HepG2 (cell line): ENCODE measurements at regions not wholly inside any gene's neighbourhood (a gene's known extent, or its start where the extent isn't known, plus 50 kb on each side); places are given as distances from the start of the nearest gene placed in this dataset.
A peak's percentile ranks its signal among the peaks of the same experiment; 100 is the strongest.

ENCODE experiments used
- ATAC-seq: fragments of 200-7000 bp; cut with Tn5 transposase; 3 replicates; pipeline ENCODE4 v1.9.1; 2020; ENCODE audit warnings: mild to moderate bottlenecking, moderate library complexity
- BruUV-seq: library from RNA; stranded (reverse); fragments of 400-500 nt; replicated peaks from 2 replicates; lab custom pipeline; 2021; lab: Mats Ljungman, UMichigan
- CTCF ChIA-PET: fragments of 300-600 bp; formaldehyde crosslinking; extraction: SDS; loops from one replicate; lab custom pipeline; 2021; ENCODE audit warnings: low total read pairs, inconsistent platforms, low intra/inter-chr PET ratio; lab: Yijun Ruan, JAX
- POLR2A ChIA-PET: fragments of 350-600 bp; sonication (Branson Sonifier 250); formaldehyde crosslinking; loops from one replicate; lab custom pipeline; 2020; ENCODE audit warnings: antibody characterized with exemption, inconsistent platforms; lab: Yijun Ruan, JAX
- DNase-seq: peaks from one replicate; pipeline ENCODE4 v3.0.0-alpha.2; 2015; ENCODE audit warnings: low spot score
- FAIRE-seq: peaks from 3 replicates; lab custom pipeline; 2011; peaks lifted over from hg19 to GRCh38; lab: Jason Lieb, UNC
- H2AFZ ChIP-seq: one replicate; pipeline ENCODE4 v1.6.1; 2011; ENCODE audit warnings: low read length, inconsistent platforms
- H3K27ac ChIP-seq: fragments of 300-600 bp; 3 replicates; pipeline ENCODE4 v1.8.0; 2011; ENCODE audit warnings: mixed run types, mild to moderate bottlenecking, mixed read lengths, low read length, inconsistent platforms; ENCODE audit not compliant: insufficient read depth; ENCODE audit errors: extremely low read length
- H3K27me3 ChIP-seq, 2 experiments: fragments of 200-600 bp in 1 of 2; 2 replicates in 1 of 2; 3 replicates in 1 of 2; pipeline versions ENCODE4 v1.6.0 to v1.8.0; 2011; ENCODE audit warnings: low read length in 2 of 2, mild to moderate bottlenecking in 2 of 2, moderate library complexity in 2 of 2, inconsistent platforms in 1 of 2; ENCODE audit not compliant: insufficient read depth in 2 of 2, control insufficient read depth in 1 of 2
- H3K36me3 ChIP-seq, 2 experiments: fragments of 200-600 bp in 1 of 2; replicated peaks in 1 of 2; 2 replicates in 1 of 2; 3 replicates in 1 of 2; pipeline versions ENCODE4 v1.5.1 to v1.8.0; 2011; ENCODE audit warnings: low read length in 2 of 2, inconsistent platforms in 1 of 2; ENCODE audit not compliant: insufficient read depth in 2 of 2, control insufficient read depth in 1 of 2
- H3K4me1 ChIP-seq: 2 replicates; pipeline ENCODE4 v1.5.1; 2012; ENCODE audit warnings: low read length, inconsistent platforms; ENCODE audit not compliant: insufficient read depth
- H3K4me2 ChIP-seq: 2 replicates; pipeline ENCODE4 v1.6.0; 2011; ENCODE audit warnings: low read depth, low read length, inconsistent platforms
- H3K4me3 ChIP-seq, 3 experiments: fragments of 200-600 bp in 1 of 3; sonication (generic), shearing (Covaris generic) in 1 of 3; replicated peaks in 1 of 3; 2 replicates each; pipeline ENCODE4 v1.5.1; 2011 to 2016; ENCODE audit warnings: low read length in 3 of 3, inconsistent platforms in 2 of 3, low read depth in 2 of 3, mild to moderate bottlenecking in 2 of 3, control low read depth in 1 of 3, mixed read lengths in 1 of 3; ENCODE audit not compliant: insufficient read depth in 1 of 3
- H3K79me2 ChIP-seq: one replicate; pipeline ENCODE4 v1.6.1; 2011; ENCODE audit warnings: low read length, inconsistent platforms; ENCODE audit not compliant: insufficient read depth
- H3K9ac ChIP-seq: 2 replicates; pipeline ENCODE4 v1.6.0; 2011; ENCODE audit warnings: mild to moderate bottlenecking, low read depth, low read length, inconsistent platforms; ENCODE audit not compliant: insufficient read depth
- H3K9me3 ChIP-seq: 2 replicates; pipeline ENCODE4 v1.5.1; 2012; ENCODE audit warnings: mild to moderate bottlenecking, low read length
- H4K20me1 ChIP-seq: 2 replicates; pipeline ENCODE4 v1.6.0; 2011; ENCODE audit warnings: inconsistent platforms, mild to moderate bottlenecking, low read length, moderate library complexity; ENCODE audit not compliant: insufficient read depth
- GABPB1 ChIP-seq: IDR thresholded peaks from 2 replicates; pipeline ENCODE4 v1.6.1; 2016; ENCODE audit warnings: mild to moderate bottlenecking, missing genetic modification reagents, moderate library complexity, missing compliant biosample characterization
- KLF12 ChIP-seq: sonication (generic); formaldehyde crosslinking; IDR thresholded peaks from 2 replicates; pipeline ENCODE4 v1.4.0; 2020; ENCODE audit warnings: missing genetic modification reagents, borderline replicate concordance
- RORA ChIP-seq: sonication (generic); formaldehyde crosslinking; IDR thresholded peaks from 2 replicates; pipeline ENCODE4 v1.5.0; 2020; ENCODE audit warnings: mild to moderate bottlenecking, missing genetic modification reagents, moderate library complexity
- TMF1 ChIP-seq: sonication (generic); formaldehyde crosslinking; IDR thresholded peaks from 2 replicates; pipeline ENCODE4 v1.8.1; 2022; ENCODE audit warnings: low read depth, missing genetic modification reagents
- ZMYM2 ChIP-seq: sonication (generic); formaldehyde crosslinking; IDR thresholded peaks from 2 replicates; pipeline ENCODE4 v1.8.0; 2022; ENCODE audit warnings: mild to moderate bottlenecking, missing genetic modification reagents
- ZZZ3 ChIP-seq: sonication (generic); formaldehyde crosslinking; IDR thresholded peaks from 2 replicates; pipeline ENCODE4 v1.4.0; 2020; ENCODE audit warnings: missing genetic modification reagents, mild to moderate bottlenecking, borderline replicate concordance
- WGBS: methylation state at CpG from one replicate; pipeline ENCODE4 v1.1.6; 2017; ENCODE audit warnings: low lambda C conversion rate; 5-methylcytosine and 5-hydroxymethylcytosine counted together
- in situ Hi-C: cut with HindIII; loops from 2 replicates; pipeline ENCODE4 v1.10.0; 2017; ENCODE audit warnings: low pct_unique_long_range_greater_than_20kb; ENCODE audit not compliant: extremely low pct_ligation_motif_present
- intact Hi-C: fragments of 100-400 bp; cut with micrococcal nuclease; formaldehyde crosslinking; loops from one replicate; pipeline ENCODE4 v1.10.0; 2022; ENCODE audit not compliant: unreplicated experiment
- TF ChIP-seq, protein P1 (sequence below): sonication (generic); formaldehyde crosslinking; IDR thresholded peaks from 2 replicates; pipeline ENCODE4 v1.9.0; 2021; ENCODE audit warnings: missing genetic modification reagents, mild to moderate bottlenecking, borderline replicate concordance
- TF ChIP-seq, protein P2 (sequence below): IDR thresholded peaks from 2 replicates; pipeline ENCODE4 v1.4.0; 2020; ENCODE audit warnings: mild to moderate bottlenecking, missing genetic modification reagents
- TF ChIP-seq, protein P3 (sequence below): sonication (generic); formaldehyde crosslinking; IDR thresholded peaks from 2 replicates; pipeline ENCODE4 v1.4.0; 2020; ENCODE audit warnings: missing genetic modification reagents
- TF ChIP-seq, protein P4 (sequence below): sonication (generic); formaldehyde crosslinking; IDR thresholded peaks from 2 replicates; pipeline ENCODE4 v1.4.0; 2020; ENCODE audit warnings: missing genetic modification reagents, borderline replicate concordance

- in situ Hi-C loops = no loop called here
- DNase-seq = peak; percentile 82
- POLR2A ChIA-PET = interaction anchor here (0.5 to 1.9 kb wide), 10 partner anchors 9 to 873 kb away, joined by 3 to 9 read pairs (median 4); no protein-coding TSS in a partner anchor
- no peaks in the 10 kb centered on the region for H3K79me2 ChIP-seq
- H3K27me3 ChIP-seq = no peaks in the 10 kb centered on the region
- peak overlapping the region; percentile 55 for H3K4me2 ChIP-seq
- H3K4me3 ChIP-seq = peak overlapping the region in 1 of 3 experiments; percentile 6; a peak in 1 of 6 replicates
- intact Hi-C loops = no loop called here
- H4K20me1 ChIP-seq = no peaks in the 10 kb centered on the region
- H2AFZ ChIP-seq = no peak overlapping the region
- H3K9me3 ChIP-seq = no peaks in the 10 kb centered on the region
- BruUV-seq = no TSS peak
- FAIRE-seq = no peak
- H3K4me1 ChIP-seq = peaks cover 72% of the 10 kb centered on the region
- peak; percentile 6; the same call in 2 of the 3 replicates for ATAC-seq
- 52% methylated on average over 8 of the region's 8 CpGs for WGBS
- CTCF ChIA-PET = no interaction called here
- H3K27ac ChIP-seq = peak overlapping the region; percentile 71
- peak overlapping the region; percentile 51 for H3K9ac ChIP-seq
- no peaks in the 10 kb centered on the region for H3K36me3 ChIP-seq
- TF ChIP-seq RORA (CRISPR knock-in tag) = no peak
- TF ChIP-seq KLF12 (CRISPR knock-in tag) = no peak
- TF ChIP-seq, protein P1, sequence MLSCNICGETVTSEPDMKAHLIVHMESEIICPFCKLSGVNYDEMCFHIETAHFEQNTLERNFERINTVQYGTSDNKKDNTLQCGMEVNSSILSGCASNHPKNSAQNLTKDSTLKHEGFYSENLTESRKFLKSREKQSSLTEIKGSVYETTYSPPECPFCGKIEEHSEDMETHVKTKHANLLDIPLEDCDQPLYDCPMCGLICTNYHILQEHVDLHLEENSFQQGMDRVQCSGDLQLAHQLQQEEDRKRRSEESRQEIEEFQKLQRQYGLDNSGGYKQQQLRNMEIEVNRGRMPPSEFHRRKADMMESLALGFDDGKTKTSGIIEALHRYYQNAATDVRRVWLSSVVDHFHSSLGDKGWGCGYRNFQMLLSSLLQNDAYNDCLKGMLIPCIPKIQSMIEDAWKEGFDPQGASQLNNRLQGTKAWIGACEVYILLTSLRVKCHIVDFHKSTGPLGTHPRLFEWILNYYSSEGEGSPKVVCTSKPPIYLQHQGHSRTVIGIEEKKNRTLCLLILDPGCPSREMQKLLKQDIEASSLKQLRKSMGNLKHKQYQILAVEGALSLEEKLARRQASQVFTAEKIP (CRISPR knock-in tag) = no peak
- TF ChIP-seq TMF1 (CRISPR knock-in tag) = no peak
- TF ChIP-seq, protein P2, sequence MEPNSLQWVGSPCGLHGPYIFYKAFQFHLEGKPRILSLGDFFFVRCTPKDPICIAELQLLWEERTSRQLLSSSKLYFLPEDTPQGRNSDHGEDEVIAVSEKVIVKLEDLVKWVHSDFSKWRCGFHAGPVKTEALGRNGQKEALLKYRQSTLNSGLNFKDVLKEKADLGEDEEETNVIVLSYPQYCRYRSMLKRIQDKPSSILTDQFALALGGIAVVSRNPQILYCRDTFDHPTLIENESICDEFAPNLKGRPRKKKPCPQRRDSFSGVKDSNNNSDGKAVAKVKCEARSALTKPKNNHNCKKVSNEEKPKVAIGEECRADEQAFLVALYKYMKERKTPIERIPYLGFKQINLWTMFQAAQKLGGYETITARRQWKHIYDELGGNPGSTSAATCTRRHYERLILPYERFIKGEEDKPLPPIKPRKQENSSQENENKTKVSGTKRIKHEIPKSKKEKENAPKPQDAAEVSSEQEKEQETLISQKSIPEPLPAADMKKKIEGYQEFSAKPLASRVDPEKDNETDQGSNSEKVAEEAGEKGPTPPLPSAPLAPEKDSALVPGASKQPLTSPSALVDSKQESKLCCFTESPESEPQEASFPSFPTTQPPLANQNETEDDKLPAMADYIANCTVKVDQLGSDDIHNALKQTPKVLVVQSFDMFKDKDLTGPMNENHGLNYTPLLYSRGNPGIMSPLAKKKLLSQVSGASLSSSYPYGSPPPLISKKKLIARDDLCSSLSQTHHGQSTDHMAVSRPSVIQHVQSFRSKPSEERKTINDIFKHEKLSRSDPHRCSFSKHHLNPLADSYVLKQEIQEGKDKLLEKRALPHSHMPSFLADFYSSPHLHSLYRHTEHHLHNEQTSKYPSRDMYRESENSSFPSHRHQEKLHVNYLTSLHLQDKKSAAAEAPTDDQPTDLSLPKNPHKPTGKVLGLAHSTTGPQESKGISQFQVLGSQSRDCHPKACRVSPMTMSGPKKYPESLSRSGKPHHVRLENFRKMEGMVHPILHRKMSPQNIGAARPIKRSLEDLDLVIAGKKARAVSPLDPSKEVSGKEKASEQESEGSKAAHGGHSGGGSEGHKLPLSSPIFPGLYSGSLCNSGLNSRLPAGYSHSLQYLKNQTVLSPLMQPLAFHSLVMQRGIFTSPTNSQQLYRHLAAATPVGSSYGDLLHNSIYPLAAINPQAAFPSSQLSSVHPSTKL (CRISPR knock-in tag) = peak; percentile 92
- TF ChIP-seq, protein P3, sequence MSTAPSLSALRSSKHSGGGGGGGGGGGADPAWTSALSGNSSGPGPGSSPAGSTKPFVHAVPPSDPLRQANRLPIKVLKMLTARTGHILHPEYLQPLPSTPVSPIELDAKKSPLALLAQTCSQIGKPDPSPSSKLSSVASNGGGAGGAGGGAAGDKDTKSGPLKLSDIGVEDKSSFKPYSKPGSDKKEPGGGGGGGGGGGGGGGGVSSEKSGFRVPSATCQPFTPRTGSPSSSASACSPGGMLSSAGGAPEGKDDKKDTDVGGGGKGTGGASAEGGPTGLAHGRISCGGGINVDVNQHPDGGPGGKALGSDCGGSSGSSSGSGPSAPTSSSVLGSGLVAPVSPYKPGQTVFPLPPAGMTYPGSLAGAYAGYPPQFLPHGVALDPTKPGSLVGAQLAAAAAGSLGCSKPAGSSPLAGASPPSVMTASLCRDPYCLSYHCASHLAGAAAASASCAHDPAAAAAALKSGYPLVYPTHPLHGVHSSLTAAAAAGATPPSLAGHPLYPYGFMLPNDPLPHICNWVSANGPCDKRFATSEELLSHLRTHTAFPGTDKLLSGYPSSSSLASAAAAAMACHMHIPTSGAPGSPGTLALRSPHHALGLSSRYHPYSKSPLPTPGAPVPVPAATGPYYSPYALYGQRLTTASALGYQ (CRISPR knock-in tag) = 0 out of 2 replicates have a peak, but pooled peaks have one; percentile 21
- peak; percentile 69 for TF ChIP-seq ZMYM2
- TF ChIP-seq GABPB1 (CRISPR knock-in tag) = 0 out of 2 replicates have a peak, but pooled peaks have one; percentile 4
- TF ChIP-seq, protein P4, sequence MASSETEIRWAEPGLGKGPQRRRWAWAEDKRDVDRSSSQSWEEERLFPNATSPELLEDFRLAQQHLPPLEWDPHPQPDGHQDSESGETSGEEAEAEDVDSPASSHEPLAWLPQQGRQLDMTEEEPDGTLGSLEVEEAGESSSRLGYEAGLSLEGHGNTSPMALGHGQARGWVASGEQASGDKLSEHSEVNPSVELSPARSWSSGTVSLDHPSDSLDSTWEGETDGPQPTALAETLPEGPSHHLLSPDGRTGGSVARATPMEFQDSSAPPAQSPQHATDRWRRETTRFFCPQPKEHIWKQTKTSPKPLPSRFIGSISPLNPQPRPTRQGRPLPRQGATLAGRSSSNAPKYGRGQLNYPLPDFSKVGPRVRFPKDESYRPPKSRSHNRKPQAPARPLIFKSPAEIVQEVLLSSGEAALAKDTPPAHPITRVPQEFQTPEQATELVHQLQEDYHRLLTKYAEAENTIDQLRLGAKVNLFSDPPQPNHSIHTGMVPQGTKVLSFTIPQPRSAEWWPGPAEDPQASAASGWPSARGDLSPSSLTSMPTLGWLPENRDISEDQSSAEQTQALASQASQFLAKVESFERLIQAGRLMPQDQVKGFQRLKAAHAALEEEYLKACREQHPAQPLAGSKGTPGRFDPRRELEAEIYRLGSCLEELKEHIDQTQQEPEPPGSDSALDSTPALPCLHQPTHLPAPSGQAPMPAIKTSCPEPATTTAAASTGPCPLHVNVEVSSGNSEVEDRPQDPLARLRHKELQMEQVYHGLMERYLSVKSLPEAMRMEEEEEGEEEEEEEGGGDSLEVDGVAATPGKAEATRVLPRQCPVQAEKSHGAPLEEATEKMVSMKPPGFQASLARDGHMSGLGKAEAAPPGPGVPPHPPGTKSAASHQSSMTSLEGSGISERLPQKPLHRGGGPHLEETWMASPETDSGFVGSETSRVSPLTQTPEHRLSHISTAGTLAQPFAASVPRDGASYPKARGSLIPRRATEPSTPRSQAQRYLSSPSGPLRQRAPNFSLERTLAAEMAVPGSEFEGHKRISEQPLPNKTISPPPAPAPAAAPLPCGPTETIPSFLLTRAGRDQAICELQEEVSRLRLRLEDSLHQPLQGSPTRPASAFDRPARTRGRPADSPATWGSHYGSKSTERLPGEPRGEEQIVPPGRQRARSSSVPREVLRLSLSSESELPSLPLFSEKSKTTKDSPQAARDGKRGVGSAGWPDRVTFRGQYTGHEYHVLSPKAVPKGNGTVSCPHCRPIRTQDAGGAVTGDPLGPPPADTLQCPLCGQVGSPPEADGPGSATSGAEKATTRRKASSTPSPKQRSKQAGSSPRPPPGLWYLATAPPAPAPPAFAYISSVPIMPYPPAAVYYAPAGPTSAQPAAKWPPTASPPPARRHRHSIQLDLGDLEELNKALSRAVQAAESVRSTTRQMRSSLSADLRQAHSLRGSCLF (CRISPR knock-in tag) = no peak
- no peak for TF ChIP-seq ZZZ3 (CRISPR knock-in tag)
These were observed 90.5 kb upstream of the SNX9 start for GRCh38 chr6:157732416-157733161.
